Stimulated activated CD4-positive, alpha-beta T cell treated with anti-CD3 and anti-CD28 coated beads, TNF-alpha, amount 100 ng/mL, for 24 hours (primary cell): ENCODE measurements at regions not wholly inside any gene's neighbourhood (a gene's known extent, or its start where the extent isn't known, plus 50 kb on each side); places are given as distances from the start of the nearest gene placed in this dataset.
"Not testable (repeated sequence)": the region's sequence is repeated elsewhere in the genome, so short reads cannot be mapped to it uniquely, and the experiment has no call there.

Source experiments
- DNase-seq, 3 experiments: peaks; one replicate each; pipeline ENCODE4 v3.0.0-alpha.2; 2020; ENCODE audit warnings: low read depth in 3 of 3

DNA sequence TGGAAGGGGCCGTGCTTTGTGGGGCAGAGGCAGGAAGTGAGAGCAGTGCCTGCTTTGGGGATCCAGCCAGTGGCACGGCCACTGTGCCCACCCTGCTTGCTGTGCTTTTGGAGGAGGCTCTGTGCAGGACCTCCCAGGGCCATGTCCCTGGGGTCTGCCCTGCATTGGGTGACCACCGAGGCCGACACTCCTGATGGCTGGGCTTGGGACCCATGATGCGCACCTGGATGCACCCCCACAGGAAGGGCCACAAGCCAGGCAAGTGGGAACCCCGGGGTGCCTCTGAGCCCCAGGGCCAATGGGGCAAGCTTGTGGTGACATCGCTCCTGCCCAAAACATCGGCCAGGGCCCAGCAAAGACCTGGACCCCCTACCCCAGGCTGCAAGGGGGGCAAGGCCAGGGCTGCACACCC, 738.6 kb upstream of the GJE1 start:
- no peak for DNase-seq

DNA sequence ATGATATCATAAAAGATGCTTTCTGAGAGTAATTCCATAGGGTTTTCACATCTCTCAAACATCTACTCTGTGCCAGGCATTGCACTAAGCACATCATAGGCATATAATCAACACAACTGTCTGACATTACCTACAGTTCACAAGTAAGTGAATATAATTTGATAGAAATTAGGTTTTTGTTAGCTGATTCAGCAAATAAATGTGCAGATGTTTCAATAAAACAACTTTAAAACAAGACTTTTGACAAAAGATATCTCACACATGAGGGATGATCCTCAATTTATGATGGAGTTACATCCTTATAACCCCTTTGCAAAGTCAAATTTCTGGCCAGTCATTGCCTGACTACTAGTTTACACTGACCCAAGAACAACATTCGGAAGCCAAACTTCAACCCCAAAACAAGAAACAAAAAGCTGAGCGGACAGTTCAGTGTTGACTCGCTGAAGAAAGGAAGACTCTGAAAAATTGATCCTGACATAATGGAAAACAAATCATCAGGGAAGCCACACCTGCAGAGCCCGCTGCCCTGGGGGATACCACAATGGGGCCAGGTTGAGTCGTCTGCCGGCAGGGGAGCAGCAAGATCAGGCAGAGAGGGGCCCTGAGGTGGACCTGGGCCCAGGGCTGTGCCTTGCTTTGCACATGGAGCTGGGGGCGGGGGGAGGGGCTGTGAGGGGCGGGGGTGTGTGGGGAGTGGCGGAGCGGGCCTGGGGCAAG, 739.2 kb upstream of the GJE1 start:
- DNase-seq: no peak

DNA sequence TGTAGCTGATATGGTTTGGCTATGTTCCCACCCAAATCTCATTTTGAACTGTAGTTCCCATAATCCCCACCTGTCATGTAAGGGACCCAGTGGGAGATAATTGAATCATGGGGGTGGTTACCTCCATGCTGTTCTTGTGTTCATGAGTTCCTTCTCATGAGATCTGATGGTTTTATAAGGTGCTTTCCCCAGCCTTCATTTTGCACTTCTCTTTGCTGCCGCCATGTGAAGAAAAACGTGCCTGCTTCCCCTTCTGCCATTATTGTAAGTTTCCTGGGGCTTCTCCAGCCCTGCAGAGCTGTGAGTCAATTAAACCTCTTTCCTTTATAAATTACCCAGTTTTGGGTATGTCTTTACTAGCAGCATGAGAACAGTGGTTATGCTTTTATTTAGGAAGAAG, 741.6 kb upstream of the GJE1 start:
- DNase-seq: not testable (repeated sequence)

DNA sequence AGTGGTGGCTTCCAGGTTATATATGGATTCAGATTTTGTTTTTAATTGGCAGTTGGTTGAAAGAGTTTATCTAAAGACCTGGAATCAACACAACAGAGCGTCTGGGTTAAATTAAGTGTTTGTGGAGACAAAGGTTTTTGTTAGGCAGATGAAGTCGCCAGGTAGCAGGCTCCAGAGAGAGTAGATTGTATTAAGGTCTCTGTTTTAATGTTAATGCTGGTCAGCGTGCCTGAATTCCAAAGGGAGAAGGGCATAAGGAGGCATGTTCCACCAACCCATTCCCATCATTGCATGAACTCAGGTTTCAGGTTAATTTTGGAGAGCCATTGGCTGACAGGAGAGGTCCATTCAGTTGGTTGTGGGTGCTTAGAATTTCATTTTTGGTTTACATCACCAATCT, 744.1 kb upstream of the GJE1 start:
- DNase-seq: no peak

DNA sequence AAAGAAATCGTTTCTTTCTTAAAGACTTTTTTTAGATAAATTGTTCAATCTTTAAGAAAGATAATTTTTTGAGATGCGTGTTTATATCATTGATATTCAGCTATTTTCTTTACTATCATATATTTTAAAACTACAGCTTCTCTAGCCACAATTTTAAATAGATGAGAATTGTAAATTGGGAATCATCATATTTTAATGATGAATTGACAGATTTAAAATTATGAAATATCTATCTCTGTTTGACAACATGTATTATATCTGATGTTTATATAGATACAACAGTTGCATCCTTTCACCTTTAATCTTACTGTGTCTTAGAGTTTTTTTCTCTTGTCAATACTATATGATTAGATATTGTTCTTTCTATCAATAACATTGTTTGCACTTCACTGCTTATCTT, 762.3 kb upstream of the GJE1 start:
- DNase-seq: no peak

DNA sequence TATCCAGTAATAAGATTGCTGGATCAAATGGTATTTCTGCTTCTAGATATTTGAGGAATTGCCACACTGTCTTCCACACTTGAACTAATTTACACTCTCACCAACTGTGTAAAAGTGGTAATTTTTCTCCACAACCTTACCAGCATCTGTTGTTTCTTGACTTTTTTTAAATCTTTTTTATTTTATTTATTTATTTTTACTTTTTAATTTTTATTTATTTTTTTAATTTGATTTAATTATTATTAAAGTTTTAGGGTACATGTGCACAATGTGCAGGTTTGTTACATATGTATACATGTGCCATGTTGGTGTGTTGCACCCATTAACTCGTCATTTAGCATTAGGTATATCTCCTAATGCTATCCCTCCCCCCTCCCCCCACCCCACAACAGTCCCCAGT, 765.9 kb upstream of the GJE1 start:
- DNase-seq: not testable (repeated sequence)

DNA sequence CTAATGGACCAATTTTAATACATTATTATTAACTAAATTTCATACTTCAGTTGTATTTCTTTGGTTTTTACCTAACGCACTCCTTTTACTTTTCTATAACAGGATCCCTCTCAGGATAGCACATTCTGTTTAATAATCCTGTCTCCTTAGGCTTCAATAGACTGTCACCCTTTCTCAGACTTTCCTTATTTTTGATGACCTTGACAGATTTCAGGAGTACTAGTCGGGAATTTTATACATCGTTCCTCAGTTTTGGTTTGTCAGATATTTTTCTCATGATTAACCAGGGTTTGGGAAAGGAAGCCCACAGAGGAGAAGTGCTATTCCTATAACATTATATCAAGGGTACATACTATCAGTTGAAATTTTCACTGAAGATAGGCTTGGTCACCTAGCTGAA, 768.0 kb upstream of the GJE1 start:
- DNase-seq: no peak

DNA sequence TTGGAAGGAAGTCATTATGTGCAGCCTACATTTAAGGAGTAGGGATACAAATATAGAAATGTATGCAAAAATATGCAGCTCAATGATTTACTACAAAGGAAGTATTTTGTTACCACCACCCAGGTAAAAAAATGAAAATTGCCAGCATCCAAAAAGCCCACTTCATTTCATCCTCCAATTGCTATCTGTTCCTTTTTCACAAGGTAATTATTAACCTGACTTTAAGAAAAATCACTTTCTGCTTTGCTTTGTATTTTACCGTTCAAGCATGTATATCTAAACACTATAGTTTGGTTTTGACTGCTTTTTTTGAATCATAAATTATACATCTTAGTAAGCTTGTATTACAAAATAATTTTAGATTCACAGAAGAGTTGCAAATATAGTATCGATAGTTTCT, 768.5 kb upstream of the GJE1 start:
- no peak for DNase-seq

DNA sequence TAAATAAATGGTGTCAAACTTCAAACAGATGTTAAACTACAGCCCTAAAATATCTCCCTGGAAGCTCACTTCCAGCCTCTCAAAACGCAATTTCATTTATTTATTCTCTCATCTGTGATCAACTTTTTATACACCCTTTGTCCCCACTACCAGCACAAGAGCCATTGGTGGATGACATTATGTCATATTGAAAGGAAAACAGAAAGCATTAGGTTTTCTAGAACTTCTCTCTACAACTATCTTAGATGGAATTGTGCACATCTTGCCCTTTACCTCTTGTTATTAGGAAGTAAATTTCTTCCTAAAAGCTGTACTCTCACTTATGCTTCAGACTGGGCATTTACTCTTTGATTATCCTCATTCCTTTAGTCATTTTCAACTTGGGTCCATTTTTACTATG, 771.2 kb upstream of the GJE1 start:
- DNase-seq: no peak

DNA sequence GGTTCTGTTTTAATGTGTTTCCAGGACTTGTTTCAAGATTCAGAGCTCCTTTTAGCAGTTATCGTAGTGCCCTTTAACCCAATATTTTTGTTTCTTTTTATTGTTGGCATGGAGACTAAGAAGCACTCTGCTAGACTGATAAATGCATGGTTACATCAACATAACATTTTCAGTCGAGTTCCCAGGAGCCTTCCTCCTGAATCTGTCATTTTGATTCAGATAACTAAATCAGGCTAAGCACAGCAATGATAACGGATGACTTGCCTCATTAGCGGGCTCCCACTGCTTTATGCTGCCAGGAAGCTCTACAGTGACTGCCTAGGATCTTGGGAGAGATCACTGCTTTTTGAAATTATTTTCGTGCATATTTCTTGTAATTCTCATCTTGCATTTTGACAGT, 772.8 kb upstream of the GJE1 start:
- DNase-seq: no peak

DNA sequence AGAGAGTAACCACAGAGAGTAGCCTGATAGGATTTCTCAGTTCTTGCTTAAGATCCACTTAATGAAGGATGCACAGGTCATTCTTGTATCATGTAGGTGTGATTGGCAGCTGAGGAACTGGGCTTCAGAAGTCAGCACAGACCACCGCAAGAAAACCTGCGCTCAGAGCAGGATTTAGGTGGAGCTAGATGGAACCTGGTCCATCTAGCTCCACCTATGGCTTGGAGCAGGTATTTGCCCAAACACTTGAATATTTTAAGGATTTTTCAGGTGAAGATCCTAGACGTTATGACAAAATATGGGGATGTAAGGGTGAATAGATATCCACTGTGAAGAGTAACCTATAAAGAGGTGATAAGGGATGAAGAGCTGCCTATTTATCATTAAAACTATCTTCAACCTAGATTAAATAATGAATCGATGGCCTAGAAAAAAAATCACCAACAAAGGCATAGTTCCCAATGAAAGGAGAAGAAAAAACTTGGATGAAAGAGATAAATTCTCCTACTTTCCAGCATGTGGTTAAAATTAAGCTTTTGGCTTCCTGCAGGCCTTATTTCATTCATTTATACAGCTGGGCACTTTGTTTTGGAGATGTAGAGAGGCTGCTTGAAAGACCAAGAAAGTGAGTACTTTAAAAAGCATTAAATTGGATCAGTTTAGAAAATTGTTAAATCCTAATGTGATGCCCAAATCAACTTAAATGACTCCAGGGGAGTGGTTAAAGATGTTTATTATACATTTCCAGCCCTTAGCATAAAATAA, 778.4 kb upstream of the GJE1 start:
- DNase-seq: no peak

DNA sequence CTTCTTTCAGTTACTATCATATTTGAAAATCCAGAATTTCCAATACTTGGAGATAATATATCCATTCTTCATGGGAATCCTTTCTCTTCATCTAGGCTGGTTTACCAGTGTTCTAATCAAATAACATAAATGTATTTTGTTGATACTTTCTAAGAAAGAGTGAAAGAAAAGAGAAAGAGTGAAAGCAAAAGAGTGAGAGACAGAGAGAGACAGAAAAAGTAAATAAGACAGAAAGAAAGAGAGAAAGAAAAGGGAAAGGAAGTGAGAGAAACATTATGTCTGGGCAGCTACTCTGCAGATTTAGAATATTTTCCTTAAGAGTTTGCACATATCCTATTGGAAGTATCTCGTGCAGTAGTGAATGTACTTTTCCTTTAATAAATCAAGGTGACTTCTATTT, 781.0 kb upstream of the GJE1 start:
- no peak for DNase-seq

DNA sequence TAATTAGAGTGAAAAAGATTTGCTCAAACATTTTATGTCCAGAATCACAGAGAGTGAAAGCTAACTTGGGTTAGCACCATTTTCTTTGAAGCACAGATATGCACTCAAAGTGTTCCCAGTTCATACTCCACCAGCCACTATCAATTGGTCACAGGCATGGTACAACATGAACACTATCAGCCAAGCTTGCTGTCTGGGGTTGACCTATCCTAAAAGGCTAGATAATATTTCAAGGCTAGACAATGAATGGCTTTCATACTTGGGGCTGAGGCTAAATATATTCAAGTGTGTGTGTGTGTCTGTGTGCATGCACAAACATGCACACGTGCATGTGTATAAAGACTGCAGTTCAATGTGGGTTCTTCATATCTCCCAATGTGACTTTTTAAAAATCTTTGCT, 783.0 kb upstream of the GJE1 start:
- DNase-seq: no peak

DNA sequence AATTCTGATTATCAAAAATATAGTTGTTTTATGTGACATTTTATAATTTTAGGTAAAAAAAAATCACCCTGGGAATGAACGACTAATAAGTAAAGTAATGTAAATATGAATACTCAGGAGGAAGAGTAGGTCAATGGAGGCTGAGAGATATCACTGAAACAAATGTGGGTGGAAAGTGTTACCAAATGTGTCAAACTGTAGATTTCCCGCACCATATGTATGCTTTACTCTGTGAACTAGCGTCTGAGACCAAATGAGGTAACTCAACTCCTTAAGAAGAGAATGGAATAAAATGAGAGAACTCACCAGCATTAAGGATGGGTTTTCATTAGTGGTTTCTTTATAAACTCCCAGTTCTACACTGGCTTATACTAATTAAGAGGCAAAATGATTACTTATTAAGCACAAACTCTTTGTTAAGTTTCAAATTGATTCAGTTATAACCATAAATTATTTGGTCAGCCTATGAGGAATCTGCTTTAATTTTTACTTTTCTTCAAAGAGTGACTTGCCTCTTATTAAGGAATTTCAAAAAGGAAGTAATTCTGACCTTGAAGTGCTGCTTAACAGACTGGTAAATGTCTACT, 784.7 kb upstream of the GJE1 start:
- no peak for DNase-seq

DNA sequence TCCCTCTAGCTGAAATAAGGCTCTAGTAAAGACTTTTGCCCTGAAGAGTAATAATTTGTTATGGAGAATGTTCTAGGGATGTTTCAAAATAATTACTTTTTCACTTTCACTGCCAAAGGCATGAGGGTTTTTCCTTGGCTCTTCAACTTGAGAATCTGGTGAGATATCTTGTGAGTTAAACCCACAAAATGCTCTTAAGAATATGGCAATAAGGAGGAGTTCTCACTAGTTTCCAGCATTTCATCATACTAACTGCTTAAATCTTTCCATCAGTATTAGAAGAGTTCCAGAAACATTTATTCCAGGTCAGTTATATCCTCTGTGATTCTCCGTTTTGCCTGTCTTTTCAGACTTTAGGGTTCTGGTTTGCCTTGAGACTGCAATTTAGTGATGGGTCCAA, 785.6 kb upstream of the GJE1 start:
- no peak for DNase-seq

DNA sequence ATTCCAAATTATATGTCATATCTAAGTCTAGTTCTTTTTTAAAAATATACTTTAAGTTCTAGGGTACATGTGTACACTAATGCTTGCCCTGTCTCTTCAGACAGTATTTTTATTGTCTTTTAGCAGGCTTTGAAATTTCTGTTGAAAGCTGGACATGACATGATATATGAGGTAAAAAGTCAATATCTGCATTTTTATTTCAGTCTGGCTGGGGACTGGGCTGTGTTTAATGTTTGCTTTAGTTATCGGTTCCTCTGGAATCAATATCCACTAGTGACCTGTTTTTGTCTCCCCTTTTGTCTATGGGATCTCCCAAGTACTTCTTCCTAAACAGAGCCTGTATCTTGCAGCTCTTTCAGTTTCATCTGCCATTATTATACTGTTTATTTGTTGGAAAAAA, 786.2 kb upstream of the GJE1 start:
- DNase-seq: no peak

DNA sequence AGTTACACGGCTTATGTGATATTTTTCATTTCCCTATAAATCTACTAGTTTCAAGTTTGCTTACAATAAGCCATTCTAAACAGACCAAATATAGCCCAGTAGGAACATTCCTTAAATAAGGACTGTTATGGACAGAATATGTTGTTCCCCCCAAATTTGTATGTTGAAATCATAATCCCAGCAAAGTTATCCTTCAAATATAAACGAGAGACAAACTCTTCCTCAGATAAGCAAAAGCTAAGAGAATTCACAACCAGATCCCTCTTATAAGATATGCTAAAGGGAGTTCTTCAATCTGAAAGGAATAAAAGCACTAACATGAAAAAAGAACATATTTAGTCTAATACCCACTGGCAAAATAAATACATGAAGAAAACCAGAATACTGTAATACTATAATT, 795.5 kb upstream of the GJE1 start:
- DNase-seq: no peak

DNA sequence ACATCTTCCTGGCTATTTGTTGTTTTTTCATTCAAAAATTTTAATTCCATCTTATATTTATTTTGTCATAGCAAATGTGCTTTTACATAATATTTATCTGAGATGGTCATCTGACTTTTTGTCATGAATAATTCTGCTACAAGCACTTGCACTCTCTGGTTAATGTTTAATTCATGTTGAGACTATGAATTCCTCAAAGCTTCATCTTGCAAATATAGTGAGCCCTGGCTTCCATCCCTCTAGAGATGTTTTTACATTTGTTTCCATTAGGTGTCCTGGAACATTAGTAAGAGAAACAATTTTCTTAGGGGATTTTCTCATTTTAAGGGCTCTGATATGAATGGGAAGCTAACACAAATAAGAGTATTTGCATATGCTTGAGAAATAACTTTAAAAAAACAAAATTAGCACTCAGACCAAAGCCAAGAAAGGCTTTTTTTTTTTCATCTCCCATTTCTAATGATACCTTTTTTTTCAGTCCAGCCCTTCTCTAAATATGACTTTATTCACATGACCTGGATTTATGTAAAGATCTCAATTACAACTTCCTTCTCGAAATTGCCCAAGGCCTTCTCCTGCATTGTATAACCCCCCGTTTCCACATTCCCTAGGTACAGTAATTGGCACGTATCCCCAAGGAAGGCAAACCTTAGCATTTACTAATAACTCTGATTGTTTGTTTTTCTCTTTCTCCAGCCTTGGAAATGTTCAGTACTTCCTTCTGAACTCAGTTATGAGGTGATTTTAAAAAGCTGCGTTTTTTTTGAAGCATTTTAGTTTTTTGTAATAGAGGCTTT, 797.0 kb upstream of the GJE1 start:
- DNase-seq: no peak

DNA sequence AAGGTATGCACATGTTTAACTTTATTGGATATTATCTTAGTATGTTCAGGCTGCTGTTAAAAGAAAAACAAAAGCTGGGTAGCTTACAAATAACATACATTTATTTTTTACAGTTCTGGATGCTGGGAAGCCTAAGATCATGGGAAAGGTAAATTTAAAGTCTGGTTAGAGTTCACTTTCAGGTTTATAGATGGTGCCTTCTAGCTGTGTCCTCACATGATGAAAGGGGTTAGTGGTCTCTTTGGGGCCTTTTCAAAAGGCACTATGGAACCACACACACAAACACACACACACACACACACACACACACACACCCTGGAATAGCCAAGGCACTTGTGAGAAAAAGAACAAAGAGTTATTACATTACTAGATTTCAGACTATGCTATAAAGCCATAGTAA, 805.8 kb upstream of the GJE1 start:
- no peak for DNase-seq

DNA sequence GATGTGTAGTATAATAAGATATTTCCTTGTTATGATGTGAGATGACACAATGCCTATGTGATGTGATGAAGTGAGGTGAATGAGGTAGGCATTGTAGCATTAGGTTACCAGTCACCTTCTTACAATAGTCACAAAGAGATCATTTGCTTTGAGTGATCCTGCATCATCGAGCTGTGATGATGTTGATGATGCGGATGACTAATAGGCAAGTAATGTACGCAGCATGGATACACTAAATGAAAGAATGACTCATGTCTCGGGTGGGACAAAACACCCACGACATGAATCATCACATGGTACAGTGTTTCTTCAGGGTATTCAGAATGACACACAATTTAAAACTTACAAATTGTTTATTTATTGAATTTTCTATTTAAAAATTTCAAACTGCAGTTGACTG, 806.3 kb upstream of the GJE1 start:
- peak; percentile 19 to 63 (median 20) for DNase-seq

DNA sequence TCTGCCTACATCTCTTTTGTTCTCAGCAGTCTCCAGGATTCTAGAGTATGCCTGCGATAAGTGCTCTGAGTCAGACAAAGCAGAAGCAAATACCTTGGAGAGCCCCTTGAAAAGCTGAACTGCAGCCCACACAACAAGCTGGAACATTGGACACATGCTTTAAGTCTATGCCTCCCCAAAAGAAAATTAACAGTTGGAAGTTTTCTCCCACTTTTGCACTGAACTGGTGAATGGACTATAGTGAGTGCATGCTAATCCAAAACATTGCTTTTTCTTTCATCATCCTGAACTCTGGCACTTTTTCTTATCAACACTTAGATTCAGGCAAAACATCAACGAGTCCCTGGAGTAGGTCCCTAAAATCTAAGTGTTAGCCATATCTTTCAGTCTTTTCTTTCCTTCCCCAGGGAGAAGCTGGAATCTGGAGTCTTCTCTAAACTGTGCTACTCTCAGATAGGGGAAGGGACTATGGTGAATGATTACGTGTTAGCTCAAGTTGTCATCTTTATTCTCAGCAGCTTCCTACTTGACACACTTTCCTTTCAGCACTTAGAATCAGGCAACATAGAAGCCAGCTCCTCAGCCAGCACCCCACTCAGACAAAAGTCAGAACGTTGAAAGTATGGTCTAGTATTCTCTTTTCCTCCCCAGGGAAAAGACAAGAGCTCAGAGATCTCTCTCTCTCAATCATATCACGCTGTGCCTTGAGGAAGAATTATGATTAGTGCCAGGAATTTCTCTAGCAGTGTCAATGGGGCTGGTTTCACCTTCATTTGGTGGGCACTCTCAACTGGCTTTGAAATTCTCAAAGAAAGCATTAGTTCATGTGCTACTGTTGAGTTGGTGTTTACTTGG, 811.0 kb upstream of the GJE1 start:
- DNase-seq: no peak
